ENCODE measurements at regions not wholly inside any gene's neighbourhood (a gene's known extent, or its start where the extent isn't known, plus 50 kb on each side); places are given as distances from the start of the nearest gene placed in this dataset.

DNA sequence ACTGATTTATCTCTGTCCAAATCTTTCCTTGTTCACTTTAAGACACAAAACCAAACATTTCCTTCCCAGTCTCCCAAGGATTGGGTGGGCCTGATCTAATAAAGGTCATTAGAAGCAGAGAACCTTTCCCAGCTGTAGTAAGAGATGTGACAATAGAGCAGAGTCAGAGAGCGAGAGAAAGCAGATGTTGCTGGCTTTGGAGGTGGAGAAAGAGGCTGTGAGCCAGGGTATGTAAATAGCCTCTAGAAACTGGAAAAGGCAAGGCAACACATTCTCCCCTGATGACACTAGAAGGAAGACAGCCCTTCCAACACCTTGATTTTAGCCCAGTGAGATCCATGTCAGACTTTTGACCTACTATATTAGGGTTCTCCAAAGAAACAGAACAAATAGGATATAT is 337.5 kb upstream of the CASK start:
- TF ChIP-seq, protein P1, sequence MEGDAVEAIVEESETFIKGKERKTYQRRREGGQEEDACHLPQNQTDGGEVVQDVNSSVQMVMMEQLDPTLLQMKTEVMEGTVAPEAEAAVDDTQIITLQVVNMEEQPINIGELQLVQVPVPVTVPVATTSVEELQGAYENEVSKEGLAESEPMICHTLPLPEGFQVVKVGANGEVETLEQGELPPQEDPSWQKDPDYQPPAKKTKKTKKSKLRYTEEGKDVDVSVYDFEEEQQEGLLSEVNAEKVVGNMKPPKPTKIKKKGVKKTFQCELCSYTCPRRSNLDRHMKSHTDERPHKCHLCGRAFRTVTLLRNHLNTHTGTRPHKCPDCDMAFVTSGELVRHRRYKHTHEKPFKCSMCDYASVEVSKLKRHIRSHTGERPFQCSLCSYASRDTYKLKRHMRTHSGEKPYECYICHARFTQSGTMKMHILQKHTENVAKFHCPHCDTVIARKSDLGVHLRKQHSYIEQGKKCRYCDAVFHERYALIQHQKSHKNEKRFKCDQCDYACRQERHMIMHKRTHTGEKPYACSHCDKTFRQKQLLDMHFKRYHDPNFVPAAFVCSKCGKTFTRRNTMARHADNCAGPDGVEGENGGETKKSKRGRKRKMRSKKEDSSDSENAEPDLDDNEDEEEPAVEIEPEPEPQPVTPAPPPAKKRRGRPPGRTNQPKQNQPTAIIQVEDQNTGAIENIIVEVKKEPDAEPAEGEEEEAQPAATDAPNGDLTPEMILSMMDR (IDR thresholded peaks at IDR 0.05): no peak
- TF ChIP-seq POLR2A (IDR thresholded peaks at IDR 0.05): no peak
